Motor neuron (in vitro differentiated cells): ENCODE measurements at regions not wholly inside any gene's neighbourhood (a gene's known extent, or its start where the extent isn't known, plus 50 kb on each side); places are given as distances from the start of the nearest gene placed in this dataset.

Experiments
- ATAC-seq, 8 experiments: fragments of 200-7000 bp; cut with Tn5 transposase; replicated peaks in 6 of 8; 2 replicates each; pipeline ENCODE4 v1.8.0; 2021; ENCODE audit warnings: mild to moderate bottlenecking in 8 of 8, moderate library complexity in 8 of 8
- H3K27ac ChIP-seq, 2 donors: fragments of 250-450 bp; sonication (Bioruptor Pico); 2 replicates each; pipeline ENCODE4 v1.9.0; 2021; ENCODE audit warnings: antibody characterized with exemption in 2 of 2, mild to moderate bottlenecking in 2 of 2, moderate library complexity in 1 of 2
- H3K4me1 ChIP-seq, 2 donors: fragments of 250-450 bp; sonication (Bioruptor Pico); replicated peaks in 1 of 2; 2 replicates each; pipeline ENCODE4 v1.6.1; 2021; ENCODE audit warnings: antibody characterized with exemption in 2 of 2, mild to moderate bottlenecking in 2 of 2, moderate library complexity in 1 of 2
- H3K4me3 ChIP-seq, 5 donors: fragments of 250-450 bp; sonication (Bioruptor Pico); 2 replicates each; pipeline ENCODE4 v1.9.0; 2021; ENCODE audit warnings: antibody characterized with exemption in 5 of 5, mild to moderate bottlenecking in 5 of 5, moderate library complexity in 4 of 5
- WGBS, 10 experiments: fragments of 450-650 bp; shearing (Covaris generic); methylation state at CpG; one replicate each; pipeline ENCODE4 v1.0.0; 2022; 5-methylcytosine and 5-hydroxymethylcytosine counted together
- in situ Hi-C, 9 experiments: fragments of 400-800 bp; cut with MboI; loops; one replicate each; pipeline ENCODE4 v1.15.0; 2021; ENCODE audit warnings: low sequenced_read_pairs in 9 of 9, low pct_unique_long_range_greater_than_20kb in 2 of 9; ENCODE audit not compliant: unreplicated experiment in 9 of 9

DNA sequence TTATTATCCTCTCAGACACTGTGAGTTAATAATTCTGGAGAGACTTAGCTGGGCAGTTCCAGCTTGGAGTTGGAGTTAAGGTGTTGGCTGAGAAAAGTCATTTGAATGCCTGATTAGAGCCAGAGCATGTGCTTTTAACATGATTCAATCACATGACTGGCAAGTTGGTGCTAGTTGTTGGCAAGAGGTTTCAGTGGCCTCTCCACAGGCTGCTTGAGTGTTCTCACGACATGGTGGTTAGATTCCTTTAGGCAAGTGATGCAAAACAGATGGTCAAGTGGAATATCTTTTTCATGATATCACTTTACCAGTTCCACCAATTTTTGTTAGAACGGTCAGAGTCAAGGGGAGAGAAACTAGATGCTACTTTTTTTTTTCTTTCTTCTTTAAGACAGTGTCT, 262.7 kb upstream of the FN1 start:
- Histone ChIP-seq H3K4me1 (no peaks in the 10 kb centered on the region), H3K27ac (no peak overlapping the region), H3K4me3 (no peak overlapping the region)
- in situ Hi-C loops: no loop called here
- no peak for ATAC-seq
- 0 to 100% (median 100%) methylated on average over 1 to 2 of the region's 2 CpGs; no CpG with 5 or more reads in 3 of the 10 experiments for WGBS, 10 experiments

DNA sequence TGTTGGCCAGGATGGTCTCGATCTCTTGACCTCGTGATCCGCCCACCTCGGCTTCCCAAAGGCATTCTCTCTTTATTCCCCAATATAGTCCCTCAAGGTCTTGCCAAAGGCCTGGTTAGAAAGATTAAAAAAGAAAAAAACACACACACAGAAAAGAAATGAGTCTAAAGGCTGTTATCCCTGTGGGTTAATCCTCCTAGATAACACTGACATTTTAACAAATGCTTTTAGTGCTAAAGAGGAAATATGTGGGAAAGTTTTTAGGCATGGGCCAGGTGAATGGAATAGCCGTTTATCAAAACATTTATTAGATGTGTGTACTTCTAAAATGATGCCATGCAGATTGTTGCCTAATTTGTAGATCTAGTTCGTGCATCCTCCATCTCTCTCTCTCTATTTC, 261.6 kb upstream of the FN1 start:
- in situ Hi-C loops: no loop called here
- Histone ChIP-seq H3K4me1 (no peaks in the 10 kb centered on the region), H3K4me3 (no peak overlapping the region), H3K27ac (no peak overlapping the region)
- ATAC-seq: no peak
- WGBS, 10 experiments: 50 to 100% (median 68%) methylated on average over 1 to 6 of the region's 6 CpGs

DNA sequence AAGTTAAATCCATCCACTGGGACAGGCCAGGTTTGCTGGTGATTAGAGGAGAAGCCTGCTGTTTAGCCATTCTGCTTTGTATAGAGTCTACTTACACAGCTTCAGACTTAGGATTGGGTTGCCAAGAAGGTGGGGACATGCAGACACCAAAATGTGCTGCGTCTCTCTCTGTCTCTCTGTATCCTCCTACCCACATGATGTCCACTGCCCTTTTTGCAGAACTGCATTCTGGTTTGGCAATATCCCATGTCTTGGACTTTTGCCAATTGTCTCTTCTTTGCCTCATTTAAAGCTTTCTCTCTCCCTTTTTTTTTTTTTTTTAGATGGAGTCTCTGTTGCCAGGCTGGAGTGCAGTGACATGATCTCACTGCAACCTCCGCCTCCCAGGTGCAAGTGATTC, 261.1 kb upstream of the FN1 start:
- 80 to 100% (median 100%) methylated on average over 1 to 2 of the region's 2 CpGs; no CpG with 5 or more reads in 4 of the 10 experiments for WGBS, 10 experiments
- Histone ChIP-seq H3K4me3 (no peak overlapping the region), H3K4me1 (no peaks in the 10 kb centered on the region), H3K27ac (no peak overlapping the region)
- no peak for ATAC-seq
- in situ Hi-C loops: no loop called here

DNA sequence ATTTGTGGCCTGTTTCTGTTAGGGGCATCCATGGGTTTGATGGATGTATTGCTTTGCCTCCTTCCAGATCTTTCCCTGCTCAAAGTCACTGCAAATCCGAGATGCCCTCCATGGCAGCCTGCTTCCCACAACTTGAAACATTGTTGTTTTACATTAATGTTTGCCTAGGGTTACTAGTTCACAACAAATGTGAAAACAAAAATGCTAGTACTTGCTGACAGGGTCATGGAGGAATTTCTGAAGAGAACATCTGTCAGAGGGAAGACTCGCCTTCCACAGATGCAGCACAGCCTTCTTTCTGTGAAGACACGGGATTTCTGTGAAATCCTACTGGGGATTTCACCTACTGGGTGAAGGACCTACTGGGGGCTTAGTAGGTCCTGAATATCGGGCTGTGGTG, 260.0 kb upstream of the FN1 start:
- Histone ChIP-seq H3K4me1 (no peaks in the 10 kb centered on the region), H3K27ac (no peak overlapping the region), H3K4me3 (no peak overlapping the region)
- ATAC-seq: no peak
- in situ Hi-C loops: no loop called here
- 71 to 100% (median 84%) methylated on average over 1 to 4 of the region's 4 CpGs; no CpG with 5 or more reads in 2 of the 10 experiments for WGBS, 10 experiments

DNA sequence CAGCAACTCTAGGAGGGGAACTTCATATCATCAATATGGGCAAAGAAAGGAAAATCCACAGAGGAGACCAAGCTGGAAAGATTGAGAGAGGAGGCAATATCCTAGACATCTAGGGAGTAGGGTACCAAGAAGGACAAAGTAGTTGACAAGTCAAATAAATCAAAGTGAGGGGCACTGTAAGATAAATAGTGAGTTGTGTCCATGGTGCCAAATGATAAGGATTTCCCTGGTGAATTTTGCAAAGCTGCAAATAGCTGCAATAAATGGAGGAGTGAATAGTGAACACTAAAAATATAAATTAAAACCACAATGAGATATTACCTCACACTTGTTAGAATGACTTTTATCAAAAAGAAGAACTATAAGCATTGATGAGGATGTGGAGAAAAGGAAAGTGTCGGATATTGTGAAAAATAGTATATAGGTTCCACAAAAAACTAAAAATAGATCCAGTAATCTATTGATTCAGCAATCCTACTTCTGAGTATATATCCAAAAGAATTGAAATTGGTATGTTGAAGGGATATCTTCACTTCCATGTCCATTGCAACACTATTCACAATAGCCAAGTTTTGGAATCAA, 258.2 kb upstream of the FN1 start:
- no peak for ATAC-seq
- no peak overlapping the region for H3K27ac ChIP-seq
- H3K4me3 ChIP-seq: no peak overlapping the region
- 80 to 100% (median 100%) methylated on average over 1 of the region's 1 CpG for WGBS, 10 experiments
- in situ Hi-C loops: no loop called here
- no peaks in the 10 kb centered on the region for H3K4me1 ChIP-seq

DNA sequence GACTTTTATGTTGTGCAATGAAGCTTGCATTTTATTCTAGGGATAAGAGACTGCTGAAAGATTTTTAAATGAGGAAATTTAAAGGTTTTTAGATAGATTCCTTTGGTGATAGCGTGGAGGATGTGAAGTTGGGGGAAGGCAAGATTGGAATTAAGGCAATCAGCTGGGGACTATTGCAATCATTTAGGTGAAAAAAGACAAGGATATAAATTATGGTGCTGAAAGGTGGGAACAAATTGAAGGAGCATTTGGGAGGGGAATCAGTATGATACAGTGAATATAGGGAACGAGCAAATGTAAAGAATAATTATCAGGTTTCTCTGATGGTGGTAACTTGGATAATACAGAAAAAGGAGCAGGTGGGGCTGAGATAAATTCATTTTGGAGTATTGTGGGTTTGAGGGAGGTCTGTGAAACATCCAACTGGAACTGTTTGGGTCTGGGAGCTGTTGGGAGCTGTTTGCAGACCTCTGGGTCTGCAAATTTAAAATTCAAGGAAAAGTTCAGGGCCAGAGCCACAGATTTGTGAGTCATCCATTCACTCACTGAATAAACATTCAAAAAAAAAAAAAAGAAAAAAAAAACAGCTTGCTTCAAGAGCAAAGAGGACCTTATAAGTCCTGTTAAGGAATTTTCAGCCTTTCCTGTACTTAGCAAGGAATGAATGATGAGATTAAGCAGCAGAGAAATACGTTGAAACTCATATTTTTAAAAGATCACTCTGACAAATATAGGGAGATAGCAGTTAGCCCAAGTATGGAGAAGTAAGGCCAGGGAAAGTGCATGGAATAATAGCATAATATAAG, 257.5 kb upstream of the FN1 start:
- WGBS, 10 experiments: 27 to 89% (median 77%) methylated on average over 1 to 3 of the region's 3 CpGs
- H3K4me3 ChIP-seq: no peak overlapping the region
- no peak overlapping the region for H3K27ac ChIP-seq
- no peaks in the 10 kb centered on the region for H3K4me1 ChIP-seq
- in situ Hi-C loops: no loop called here
- peak in 3 of 8 experiments; percentile 83 to 87 (median 86) for ATAC-seq

DNA sequence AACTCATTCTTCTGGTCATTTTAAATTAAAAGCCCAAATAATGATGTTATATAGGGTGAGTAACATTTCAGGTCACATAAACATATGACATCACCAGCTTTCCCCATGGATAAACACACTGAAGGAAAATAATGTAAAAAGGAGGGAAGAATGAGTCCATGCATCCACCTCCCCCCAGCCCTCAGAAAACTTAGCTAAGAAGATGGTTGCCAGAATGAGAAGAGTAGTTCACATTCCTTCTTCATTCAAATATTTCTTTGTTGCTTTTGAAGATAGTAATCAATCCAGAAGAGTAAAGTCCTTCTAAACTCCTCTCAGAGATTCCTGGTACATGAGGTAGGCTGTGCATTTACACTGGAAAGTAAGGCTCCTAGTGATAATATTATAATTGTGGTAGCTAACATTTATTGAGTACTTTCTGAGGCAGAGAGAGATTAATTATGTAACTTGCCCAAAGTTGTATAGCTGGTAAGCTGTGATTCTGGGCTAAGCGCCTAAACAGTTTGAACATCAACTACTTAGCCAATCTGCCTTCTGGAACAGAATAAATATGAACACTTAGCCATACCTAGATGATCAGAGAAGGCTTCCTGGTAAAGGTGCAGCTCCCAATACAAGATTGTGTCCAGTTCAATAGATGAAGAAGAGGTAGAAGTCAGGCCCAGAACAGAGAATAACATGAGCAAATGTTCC, 256.7 kb upstream of the FN1 start:
- no peaks in the 10 kb centered on the region for H3K4me1 ChIP-seq
- in situ Hi-C loops: no loop called here
- ATAC-seq: peak in 1 of 8 experiments; percentile 25
- no peak overlapping the region for H3K27ac ChIP-seq
- no peak overlapping the region for H3K4me3 ChIP-seq
- 71 to 100% (median 100%) methylated on average over 1 of the region's 1 CpG; no CpG with 5 or more reads in 4 of the 10 experiments for WGBS, 10 experiments

DNA sequence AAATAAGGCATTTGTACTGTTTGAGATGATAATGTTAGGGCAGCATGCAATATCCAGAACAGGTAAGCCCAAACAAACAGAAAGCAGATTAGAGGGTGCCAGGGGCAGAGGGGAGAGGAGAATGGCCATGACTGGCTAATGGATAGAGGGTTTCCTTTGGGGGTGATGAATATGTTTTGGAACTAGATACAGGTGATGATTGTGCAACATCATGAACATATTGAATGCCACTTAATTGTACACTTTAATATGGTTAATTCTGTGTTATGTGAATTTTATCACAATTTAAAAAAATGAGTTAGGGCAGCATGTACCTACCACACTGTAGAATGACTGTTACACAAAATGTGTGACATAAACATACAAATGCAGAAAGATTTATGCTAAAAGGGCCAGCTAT, 255.5 kb upstream of the FN1 start:
- Histone ChIP-seq H3K27ac (no peak overlapping the region), H3K4me3 (no peak overlapping the region), H3K4me1 (no peaks in the 10 kb centered on the region)
- ATAC-seq: peak in 2 of 8 experiments; percentile 27 to 56
- in situ Hi-C loops: no loop called here

DNA sequence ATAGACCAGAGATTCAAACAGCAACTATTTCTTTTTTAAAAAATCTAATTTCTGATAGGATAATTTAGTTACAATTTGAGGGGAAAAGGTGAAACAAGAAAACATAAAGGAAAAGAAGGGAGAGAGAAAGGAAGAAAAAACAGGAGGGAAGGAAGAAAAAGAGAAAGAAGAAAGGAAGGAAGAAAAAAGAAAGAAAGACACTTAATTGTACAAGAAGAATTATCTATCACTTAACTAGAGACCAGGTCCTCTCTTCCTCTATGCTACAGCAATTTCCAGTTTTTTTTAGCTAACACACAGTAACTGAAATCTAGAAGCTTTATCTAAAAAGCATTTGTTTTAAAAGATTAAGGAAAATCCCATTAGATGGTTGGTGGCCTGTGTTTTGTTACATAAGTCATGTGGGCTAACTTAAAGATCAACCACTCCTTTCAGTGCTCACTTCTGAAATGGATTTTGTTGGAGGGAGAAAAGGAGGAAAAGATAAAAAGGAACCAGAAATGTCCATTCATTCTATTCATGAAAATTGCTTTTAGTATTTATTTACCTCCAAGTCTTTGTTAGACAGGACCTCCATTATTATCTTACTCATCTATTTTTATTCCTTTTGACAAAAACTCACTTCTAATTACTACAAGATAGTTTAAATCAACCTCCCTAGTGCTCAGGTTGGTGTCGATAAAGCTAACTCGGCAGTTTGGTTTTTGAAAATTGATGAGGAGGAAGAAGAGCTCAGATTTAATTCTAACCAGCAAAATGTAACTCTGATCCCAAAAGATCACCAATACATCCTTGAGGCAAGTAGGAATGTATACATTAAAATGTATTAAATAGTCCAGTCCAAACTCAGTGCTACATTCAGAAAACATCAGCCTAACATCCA, 251.5 kb upstream of the FN1 start:
- ATAC-seq: no peak
- Histone ChIP-seq H3K4me1 (no peaks in the 10 kb centered on the region), H3K4me3 (no peak overlapping the region), H3K27ac (no peak overlapping the region)
- WGBS, 10 experiments: 80 to 100% (median 93%) methylated on average over 1 to 2 of the region's 2 CpGs; no CpG with 5 or more reads in 1 of the 10 experiments
- in situ Hi-C loops: no loop called here

DNA sequence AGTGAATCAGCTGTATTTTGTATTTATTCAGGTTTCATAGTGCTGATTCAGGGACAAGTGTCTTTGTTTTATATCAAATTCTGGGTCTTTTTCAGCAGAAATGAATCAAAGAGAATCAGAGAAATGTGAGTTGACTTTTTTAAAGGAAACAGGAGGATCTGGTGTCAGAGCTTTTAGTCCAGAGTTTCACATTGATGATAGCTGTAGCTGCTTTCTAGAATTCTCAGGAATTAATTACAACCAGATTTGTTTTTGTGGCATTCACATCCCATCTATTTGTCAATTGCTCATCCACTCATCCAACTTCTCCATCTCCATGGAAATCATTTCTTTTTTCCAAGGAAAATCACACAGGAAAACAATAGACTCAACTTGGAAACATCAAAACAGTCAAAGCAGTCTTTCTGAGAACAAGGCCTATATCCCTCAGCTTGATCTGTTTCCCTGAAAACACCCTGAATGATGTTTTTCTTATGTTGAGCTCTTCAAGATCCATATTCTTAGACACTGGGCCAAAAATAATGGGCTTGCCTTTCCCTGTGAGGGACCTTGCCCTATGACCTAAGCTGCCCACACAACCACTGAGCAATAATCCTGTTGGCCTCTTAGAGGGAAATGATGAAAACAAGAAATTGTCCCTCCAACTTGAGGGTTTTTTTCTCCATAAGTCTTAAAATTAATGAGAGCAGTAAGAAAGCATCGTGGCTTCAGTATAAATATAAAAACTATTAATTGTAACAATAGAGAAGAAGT, 249.5 kb upstream of the FN1 start:
- in situ Hi-C loops: no loop called here
- Histone ChIP-seq H3K4me1 (no peaks in the 10 kb centered on the region), H3K27ac (no peak overlapping the region), H3K4me3 (no peak overlapping the region)
- 0 to 100% (median 38%) methylated on average over 1 of the region's 1 CpG; no CpG with 5 or more reads in 1 of the 10 experiments for WGBS, 10 experiments
- peak in 2 of 8 experiments; percentile 37 to 48 for ATAC-seq

DNA sequence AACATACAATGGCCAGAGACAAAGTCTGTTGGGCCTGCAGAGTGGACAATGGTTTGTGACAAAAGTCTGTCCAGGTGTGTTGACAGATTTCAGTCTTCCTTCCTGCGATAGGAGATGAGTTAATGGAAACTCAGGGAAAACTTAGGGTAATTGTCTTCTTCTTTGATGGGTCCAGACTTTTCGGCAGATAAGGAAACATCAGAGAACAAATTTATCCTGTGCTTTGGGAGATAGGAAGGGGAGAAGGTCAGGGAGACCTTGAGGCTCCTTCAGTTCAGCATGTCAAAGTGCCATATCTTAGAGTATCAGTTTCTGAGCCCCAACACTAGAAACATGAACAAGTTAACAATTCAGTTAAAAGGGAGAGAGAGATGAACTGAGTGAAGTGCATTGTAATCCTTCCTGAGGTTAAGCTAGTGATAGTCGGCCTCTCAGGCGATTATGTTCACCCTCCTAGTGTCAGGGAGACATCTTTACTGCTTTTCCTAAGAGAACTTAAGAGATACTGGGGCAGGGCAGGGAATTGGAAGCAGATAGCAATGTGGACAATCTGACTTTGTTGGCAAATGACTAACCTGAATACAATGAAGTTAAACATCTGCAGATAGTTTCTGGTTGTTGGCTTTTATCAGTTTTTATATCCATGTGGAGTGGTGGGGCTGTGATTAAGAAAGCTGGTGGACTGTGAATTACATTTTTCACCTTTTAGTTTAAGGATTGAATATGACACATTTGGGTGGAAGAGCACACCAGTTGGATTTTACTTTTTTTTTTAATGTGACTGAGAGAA, 248.8 kb upstream of the FN1 start:
- in situ Hi-C loops: no loop called here
- ATAC-seq: peak in 1 of 8 experiments; percentile 32
- Histone ChIP-seq H3K4me3 (no peak overlapping the region), H3K27ac (no peak overlapping the region), H3K4me1 (no peaks in the 10 kb centered on the region)
- 55 to 100% (median 84%) methylated on average over 1 to 4 of the region's 4 CpGs for WGBS, 10 experiments

DNA sequence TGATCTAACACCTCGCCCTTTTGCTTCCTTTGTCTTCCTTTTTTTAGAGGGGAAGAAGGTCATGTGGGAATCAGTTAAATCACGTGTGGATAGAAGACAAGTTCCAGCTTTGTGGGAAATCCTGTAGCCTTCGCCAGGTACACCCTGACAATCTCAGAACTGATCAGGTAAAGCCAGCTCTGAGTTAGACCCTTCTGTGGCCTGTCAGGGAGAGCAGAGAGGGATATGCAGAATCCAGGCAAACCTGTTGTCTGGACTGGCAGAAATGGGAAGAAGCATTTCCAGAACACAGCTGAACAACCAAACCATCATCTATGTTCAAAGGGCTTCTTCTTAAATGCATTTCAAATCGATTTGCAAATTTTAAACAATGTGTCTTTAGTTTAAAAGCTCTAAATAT, 247.4 kb upstream of the FN1 start:
- H3K4me3 ChIP-seq: no peak overlapping the region
- in situ Hi-C loops: no loop called here
- no peak overlapping the region for H3K27ac ChIP-seq
- ATAC-seq: no peak
- no peaks in the 10 kb centered on the region for H3K4me1 ChIP-seq
- 54 to 87% (median 66%) methylated on average over 1 to 3 of the region's 4 CpGs; no CpG with 5 or more reads in 2 of the 10 experiments for WGBS, 10 experiments
